ENCODE measurements at regions not wholly inside any gene's neighbourhood (a gene's known extent, or its start where the extent isn't known, plus 50 kb on each side); places are given as distances from the start of the nearest gene placed in this dataset.
A peak's percentile ranks its signal among the peaks of the same experiment; 100 is the strongest.

GRCh38 chr1:55400508-55400907 is 185.3 kb upstream of the USP24 start:
- Histone ChIP-seq H2BK120ac (ENCODE audit: insufficient read depth, low read length, poor library complexity) (no peak overlapping the region), H3K14ac (ENCODE audit: low read length) (no peak overlapping the region), H3K4me2 (ENCODE audit: low read length) (no peak overlapping the region), H2BK5ac (ENCODE audit: low read depth, low read length, poor library complexity) (no peak overlapping the region), H3K36me3 (ENCODE audit: control insufficient read depth in 1 of 2, insufficient read depth in 2 of 2, low read length in 2 of 2) (no peaks in the 10 kb centered on the region), H3K23ac (ENCODE audit: low read length) (peak overlapping the region; percentile 66), H3K79me2 (ENCODE audit: control insufficient read depth, insufficient read depth, low read length, poor library complexity) (no peaks in the 10 kb centered on the region), H2BK12ac (ENCODE audit: low read length) (no peak overlapping the region), H3K79me1 (ENCODE audit: low read length) (no peaks in the 10 kb centered on the region), H3K27me3 (ENCODE audit: insufficient read depth, low read length) (no peaks in the 10 kb centered on the region), H3K4me3 (ENCODE audit: low read depth, low read length) (no peak overlapping the region), H3K27ac (ENCODE audit: low read depth, low read length) (no peak overlapping the region), H4K91ac (ENCODE audit: low read depth, low read length) (no peak overlapping the region), H4K12ac (ENCODE audit: low read depth, low read length) (no peak overlapping the region), H3K18ac (ENCODE audit: low read length) (no peak overlapping the region), H3K9ac (ENCODE audit: low read length) (no peak overlapping the region), H3K4me1 (ENCODE audit: control insufficient read depth in 1 of 2, insufficient read depth in 2 of 2, low read length in 2 of 2) (no peaks in the 10 kb centered on the region), H4K8ac (ENCODE audit: low read depth, low read length) (no peak overlapping the region), H2AFZ (ENCODE audit: insufficient read depth, low read length, poor library complexity) (no peak overlapping the region), H2AK5ac (ENCODE audit: low read length) (no peak overlapping the region), H3K4ac (ENCODE audit: low read depth, low read length) (no peak overlapping the region), H3K9me3 (ENCODE audit: insufficient read depth, low read depth, low read length) (peaks cover 1% of the 10 kb centered on the region)
- WGBS (ENCODE audit: extremely low coverage, insufficient coverage, insufficient read length): no CpG with 5 or more reads among the region's 8 CpGs
- no peak for DNase-seq

- Histone ChIP-seq H4K8ac (ENCODE audit: low read depth, low read length) (no peak overlapping the region), H3K4me1 (ENCODE audit: control insufficient read depth in 1 of 2, insufficient read depth in 2 of 2, low read length in 2 of 2) (no peaks in the 10 kb centered on the region), H3K18ac (ENCODE audit: low read length) (no peak overlapping the region), H3K4me2 (ENCODE audit: low read length) (no peak overlapping the region), H3K14ac (ENCODE audit: low read length) (no peak overlapping the region), H3K4ac (ENCODE audit: low read depth, low read length) (no peak overlapping the region), H3K79me2 (ENCODE audit: control insufficient read depth, insufficient read depth, low read length, poor library complexity) (no peaks in the 10 kb centered on the region), H3K79me1 (ENCODE audit: low read length) (no peaks in the 10 kb centered on the region), H3K23ac (ENCODE audit: low read length) (no peak overlapping the region), H2AK5ac (ENCODE audit: low read length) (no peak overlapping the region), H2BK5ac (ENCODE audit: low read depth, low read length, poor library complexity) (no peak overlapping the region), H4K91ac (ENCODE audit: low read depth, low read length) (no peak overlapping the region), H3K36me3 (ENCODE audit: control insufficient read depth in 1 of 2, insufficient read depth in 2 of 2, low read length in 2 of 2) (no peaks in the 10 kb centered on the region), H3K9me3 (ENCODE audit: insufficient read depth, low read depth, low read length) (peaks cover 1% of the 10 kb centered on the region), H3K27ac (ENCODE audit: low read depth, low read length) (no peak overlapping the region), H2AFZ (ENCODE audit: insufficient read depth, low read length, poor library complexity) (no peak overlapping the region), H3K27me3 (ENCODE audit: insufficient read depth, low read length) (no peaks in the 10 kb centered on the region), H3K9ac (ENCODE audit: low read length) (no peak overlapping the region), H4K12ac (ENCODE audit: low read depth, low read length) (no peak overlapping the region), H3K4me3 (ENCODE audit: low read depth, low read length) (no peak overlapping the region), H2BK12ac (ENCODE audit: low read length) (no peak overlapping the region), H2BK120ac (ENCODE audit: insufficient read depth, low read length, poor library complexity) (no peak overlapping the region)
- WGBS (ENCODE audit: extremely low coverage, insufficient coverage, insufficient read length): no CpG with 5 or more reads among the region's 5 CpGs
- DNase-seq: no peak
These were observed 184.2 kb upstream of the USP24 start for GRCh38 chr1:55399346-55399745.

- peak overlapping the region; percentile 11 for H4K91ac ChIP-seq (ENCODE audit: low read depth, low read length)
- no peak overlapping the region for H3K4me2 ChIP-seq (ENCODE audit: low read length)
- H2AK5ac ChIP-seq (ENCODE audit: low read length): no peak overlapping the region
- H3K4ac ChIP-seq (ENCODE audit: low read depth, low read length): no peak overlapping the region
- H3K4me3 ChIP-seq (ENCODE audit: low read depth, low read length): no peak overlapping the region
- no peak overlapping the region for H3K27ac ChIP-seq (ENCODE audit: low read depth, low read length)
- H3K14ac ChIP-seq (ENCODE audit: low read length): no peak overlapping the region
- no peak for DNase-seq
- H3K18ac ChIP-seq (ENCODE audit: low read length): no peak overlapping the region
- no peak overlapping the region for H4K12ac ChIP-seq (ENCODE audit: low read depth, low read length)
- no peak overlapping the region for H2BK120ac ChIP-seq (ENCODE audit: insufficient read depth, low read length, poor library complexity)
- no peaks in the 10 kb centered on the region for H3K27me3 ChIP-seq (ENCODE audit: insufficient read depth, low read length)
- H2BK5ac ChIP-seq (ENCODE audit: low read depth, low read length, poor library complexity): no peak overlapping the region
- H3K23ac ChIP-seq (ENCODE audit: low read length): no peak overlapping the region
- peaks cover 1% of the 10 kb centered on the region for H3K9me3 ChIP-seq (ENCODE audit: insufficient read depth, low read depth, low read length)
- no peak overlapping the region for H2AFZ ChIP-seq (ENCODE audit: insufficient read depth, low read length, poor library complexity)
- H3K79me1 ChIP-seq (ENCODE audit: low read length): no peaks in the 10 kb centered on the region
- no peak overlapping the region for H4K8ac ChIP-seq (ENCODE audit: low read depth, low read length)
- H2BK12ac ChIP-seq (ENCODE audit: low read length): no peak overlapping the region
- no peaks in the 10 kb centered on the region for H3K36me3 ChIP-seq (ENCODE audit: control insufficient read depth in 1 of 2, insufficient read depth in 2 of 2, low read length in 2 of 2)
- no peak overlapping the region for H3K9ac ChIP-seq (ENCODE audit: low read length)
- no peaks in the 10 kb centered on the region for H3K79me2 ChIP-seq (ENCODE audit: control insufficient read depth, insufficient read depth, low read length, poor library complexity)
- WGBS (ENCODE audit: extremely low coverage, insufficient coverage, insufficient read length): no CpG with 5 or more reads among the region's 5 CpGs
- no peaks in the 10 kb centered on the region for H3K4me1 ChIP-seq (ENCODE audit: control insufficient read depth in 1 of 2, insufficient read depth in 2 of 2, low read length in 2 of 2)
These were observed 181.3 kb upstream of the USP24 start for GRCh38 chr1:55396381-55396891.

- H3K4me3 ChIP-seq (ENCODE audit: low read depth, low read length): no peak overlapping the region
- H2AK5ac ChIP-seq (ENCODE audit: low read length): no peak overlapping the region
- H2BK5ac ChIP-seq (ENCODE audit: low read depth, low read length, poor library complexity): no peak overlapping the region
- peaks cover 2% of the 10 kb centered on the region for H3K79me1 ChIP-seq (ENCODE audit: low read length)
- no peak overlapping the region for H3K23ac ChIP-seq (ENCODE audit: low read length)
- H4K12ac ChIP-seq (ENCODE audit: low read depth, low read length): no peak overlapping the region
- H4K91ac ChIP-seq (ENCODE audit: low read depth, low read length): no peak overlapping the region
- H3K9ac ChIP-seq (ENCODE audit: low read length): no peak overlapping the region
- H3K9me3 ChIP-seq (ENCODE audit: insufficient read depth, low read depth, low read length): no peaks in the 10 kb centered on the region
- no peak overlapping the region for H2AFZ ChIP-seq (ENCODE audit: insufficient read depth, low read length, poor library complexity)
- no peak overlapping the region for H3K18ac ChIP-seq (ENCODE audit: low read length)
- no peak overlapping the region for H2BK12ac ChIP-seq (ENCODE audit: low read length)
- peaks cover 3 to 4% of the 10 kb centered on the region in 2 experiments for H3K4me1 ChIP-seq (ENCODE audit: control insufficient read depth in 1 of 2, insufficient read depth in 2 of 2, low read length in 2 of 2)
- H4K8ac ChIP-seq (ENCODE audit: low read depth, low read length): no peak overlapping the region
- H3K14ac ChIP-seq (ENCODE audit: low read length): no peak overlapping the region
- H3K4ac ChIP-seq (ENCODE audit: low read depth, low read length): no peak overlapping the region
- H2BK120ac ChIP-seq (ENCODE audit: insufficient read depth, low read length, poor library complexity): no peak overlapping the region
- DNase-seq: no peak
- no peak overlapping the region for H3K4me2 ChIP-seq (ENCODE audit: low read length)
- no peaks in the 10 kb centered on the region for H3K36me3 ChIP-seq (ENCODE audit: control insufficient read depth in 1 of 2, insufficient read depth in 2 of 2, low read length in 2 of 2)
- no peaks in the 10 kb centered on the region for H3K27me3 ChIP-seq (ENCODE audit: insufficient read depth, low read length)
- H3K79me2 ChIP-seq (ENCODE audit: control insufficient read depth, insufficient read depth, low read length, poor library complexity): no peaks in the 10 kb centered on the region
- H3K27ac ChIP-seq (ENCODE audit: low read depth, low read length): no peak overlapping the region
These were observed 173.8 kb upstream of the USP24 start for GRCh38 chr1:55388960-55389359.

All from trophoblast cell (in vitro differentiated cells and primary cell).